Fibroblast of the conjunctiva (primary cell): ENCODE measurements at regions not wholly inside any gene's neighbourhood (a gene's known extent, or its start where the extent isn't known, plus 50 kb on each side); places are given as distances from the start of the nearest gene placed in this dataset.
"Not testable (repeated sequence)": the region's sequence is repeated elsewhere in the genome, so short reads cannot be mapped to it uniquely, and the experiment has no call there.

Experiments
- DNase-seq: peaks from one replicate; pipeline ENCODE4 v3.0.0-alpha.2; 2010; ENCODE audit warnings: low read depth

GRCh38 chr15:95138604-95139270 is 907.4 kb downstream of the MCTP2 start:
- DNase-seq = no peak

- DNase-seq = no peak
Observed at GRCh38 chr15:95141486-95141885, 910.1 kb downstream of the MCTP2 start.

GRCh38 chr15:95142531-95142930 is 911.2 kb downstream of the MCTP2 start:
- no peak for DNase-seq

- no peak for DNase-seq
Observed at GRCh38 chr15:95146481-95146880, 915.1 kb downstream of the MCTP2 start.

GRCh38 chr15:95148183-95148582 is 916.8 kb downstream of the MCTP2 start:
- no peak for DNase-seq

- DNase-seq = no peak
Observed at GRCh38 chr15:95149036-95149435, 917.7 kb downstream of the MCTP2 start.

GRCh38 chr15:95149771-95150170 is 918.4 kb downstream of the MCTP2 start:
- no peak for DNase-seq

- no peak for DNase-seq
Observed at GRCh38 chr15:95150466-95150865, 919.1 kb downstream of the MCTP2 start.

GRCh38 chr15:95152741-95153140 is 921.4 kb downstream of the MCTP2 start:
- DNase-seq = no peak

- not testable (repeated sequence) for DNase-seq
Observed at GRCh38 chr15:95153201-95153600, 921.8 kb downstream of the MCTP2 start.

- DNase-seq = no peak
Observed at GRCh38 chr15:95160316-95160715, 929.0 kb downstream of the MCTP2 start.

- peak; percentile 41 for DNase-seq
Observed at GRCh38 chr15:95162069-95162468, 930.7 kb downstream of the MCTP2 start.

GRCh38 chr15:95162531-95162930 is 931.2 kb downstream of the MCTP2 start:
- DNase-seq = no peak

GRCh38 chr15:95162967-95163531 is 931.7 kb downstream of the MCTP2 start:
- peak; percentile 47 for DNase-seq

GRCh38 chr15:95168152-95168551 is 936.8 kb downstream of the MCTP2 start:
- DNase-seq = no peak

GRCh38 chr15:95168951-95169431 is 937.6 kb downstream of the MCTP2 start:
- DNase-seq = no peak

- DNase-seq = peak; percentile 2
Observed at GRCh38 chr15:95169541-95170459, 938.4 kb downstream of the MCTP2 start.

GRCh38 chr15:95170561-95171380 is 939.4 kb downstream of the MCTP2 start:
- no peak for DNase-seq

GRCh38 chr15:95171564-95171963 is 940.2 kb downstream of the MCTP2 start:
- DNase-seq = no peak

- peak; percentile 24 for DNase-seq
Observed at GRCh38 chr15:95174301-95175259, 943.2 kb downstream of the MCTP2 start.
